ENCODE measurements at regions not wholly inside any gene's neighbourhood (a gene's known extent, or its start where the extent isn't known, plus 50 kb on each side); places are given as distances from the start of the nearest gene placed in this dataset.

DNA sequence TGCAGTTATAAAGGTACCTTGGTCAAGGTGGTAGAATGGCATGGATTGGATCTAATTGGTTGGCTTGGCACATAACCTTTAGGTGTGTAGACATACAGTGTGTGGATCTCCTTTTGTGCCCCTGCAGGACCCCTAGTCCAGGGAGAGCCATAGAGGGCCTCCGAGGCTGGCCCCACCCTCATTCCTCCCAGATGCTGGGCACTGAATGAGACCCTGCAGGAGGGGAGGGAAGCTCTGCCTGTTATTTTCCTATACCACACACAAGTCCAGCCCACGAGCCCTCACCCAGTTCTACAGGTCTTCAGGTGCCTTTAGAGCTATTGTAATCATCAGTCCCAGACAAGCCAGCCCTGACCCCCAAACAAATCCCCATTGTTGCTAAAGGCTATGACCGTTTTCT, 58.9 kb downstream of the KCNF1 start:
- Histone ChIP-seq H3K4me1 (ENCODE audit: insufficient read depth, poor library complexity, severe bottlenecking) (no peaks in the 10 kb centered on the region), H3K27ac (ENCODE audit: poor library complexity, severe bottlenecking) (no peak overlapping the region), H3K36me3 (ENCODE audit: low read depth) (no peaks in the 10 kb centered on the region), H3K9me3 (ENCODE audit: severe bottlenecking) (no peaks in the 10 kb centered on the region), H3K4me3 (ENCODE audit: severe bottlenecking) (no peak overlapping the region), H3K27me3 (ENCODE audit: insufficient read depth, poor library complexity, severe bottlenecking) (peaks cover 4% of the 10 kb centered on the region)
- ATAC-seq (ENCODE audit: low read depth) = no peak
- no peak for DNase-seq (ENCODE audit: low spot score)
- TF ChIP-seq, protein P1, sequence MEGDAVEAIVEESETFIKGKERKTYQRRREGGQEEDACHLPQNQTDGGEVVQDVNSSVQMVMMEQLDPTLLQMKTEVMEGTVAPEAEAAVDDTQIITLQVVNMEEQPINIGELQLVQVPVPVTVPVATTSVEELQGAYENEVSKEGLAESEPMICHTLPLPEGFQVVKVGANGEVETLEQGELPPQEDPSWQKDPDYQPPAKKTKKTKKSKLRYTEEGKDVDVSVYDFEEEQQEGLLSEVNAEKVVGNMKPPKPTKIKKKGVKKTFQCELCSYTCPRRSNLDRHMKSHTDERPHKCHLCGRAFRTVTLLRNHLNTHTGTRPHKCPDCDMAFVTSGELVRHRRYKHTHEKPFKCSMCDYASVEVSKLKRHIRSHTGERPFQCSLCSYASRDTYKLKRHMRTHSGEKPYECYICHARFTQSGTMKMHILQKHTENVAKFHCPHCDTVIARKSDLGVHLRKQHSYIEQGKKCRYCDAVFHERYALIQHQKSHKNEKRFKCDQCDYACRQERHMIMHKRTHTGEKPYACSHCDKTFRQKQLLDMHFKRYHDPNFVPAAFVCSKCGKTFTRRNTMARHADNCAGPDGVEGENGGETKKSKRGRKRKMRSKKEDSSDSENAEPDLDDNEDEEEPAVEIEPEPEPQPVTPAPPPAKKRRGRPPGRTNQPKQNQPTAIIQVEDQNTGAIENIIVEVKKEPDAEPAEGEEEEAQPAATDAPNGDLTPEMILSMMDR (IDR thresholded peaks at IDR 0.05; ENCODE audit: poor library complexity, severe bottlenecking) = no peak

DNA sequence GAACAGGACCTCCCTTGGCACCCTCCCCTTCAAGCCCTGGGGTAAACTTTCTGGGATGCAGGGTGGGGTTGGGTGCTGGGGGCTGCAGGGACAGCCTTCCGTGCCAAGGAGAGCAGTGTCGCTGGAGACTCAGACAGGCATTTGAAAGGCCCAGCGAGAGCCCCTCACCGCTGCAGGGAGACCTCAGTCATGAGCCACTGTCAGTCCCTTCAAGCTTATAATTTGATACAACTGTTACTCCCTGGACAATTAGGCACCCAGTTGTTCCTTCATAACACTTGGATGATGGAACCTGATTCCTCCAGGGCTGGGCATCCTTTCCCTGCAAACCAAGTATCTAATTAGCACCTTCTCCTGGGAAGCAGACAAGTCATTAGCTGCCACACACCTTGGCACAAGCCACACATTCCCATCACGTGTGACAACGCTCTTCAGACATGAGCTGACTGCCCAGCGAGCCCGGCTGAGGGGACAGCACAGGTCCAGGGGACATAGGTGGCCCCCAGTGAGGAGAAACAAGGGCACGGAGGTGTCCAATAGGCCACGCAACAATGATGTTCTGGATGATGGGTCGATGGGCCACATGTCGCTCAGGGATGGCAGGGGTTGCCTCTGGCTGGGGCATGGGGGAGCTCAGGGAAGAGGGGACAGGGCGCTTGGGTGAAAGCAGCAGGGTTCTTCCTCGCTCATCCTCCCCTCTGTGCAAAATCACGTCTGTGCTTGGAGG, 59.6 kb downstream of the KCNF1 start:
- H3K9me3 ChIP-seq (ENCODE audit: severe bottlenecking) = no peaks in the 10 kb centered on the region
- no peak for DNase-seq (ENCODE audit: low spot score)
- TF ChIP-seq, protein P1 (IDR thresholded peaks at IDR 0.05; ENCODE audit: poor library complexity, severe bottlenecking) = no peak
- H3K36me3 ChIP-seq (ENCODE audit: low read depth) = no peaks in the 10 kb centered on the region
- ATAC-seq (ENCODE audit: low read depth) = no peak
- H3K27ac ChIP-seq (ENCODE audit: poor library complexity, severe bottlenecking) = no peak overlapping the region
- H3K4me1 ChIP-seq (ENCODE audit: insufficient read depth, poor library complexity, severe bottlenecking) = no peaks in the 10 kb centered on the region
- H3K27me3 ChIP-seq (ENCODE audit: insufficient read depth, poor library complexity, severe bottlenecking) = peaks cover 4% of the 10 kb centered on the region
- no peak overlapping the region for H3K4me3 ChIP-seq (ENCODE audit: severe bottlenecking)

DNA sequence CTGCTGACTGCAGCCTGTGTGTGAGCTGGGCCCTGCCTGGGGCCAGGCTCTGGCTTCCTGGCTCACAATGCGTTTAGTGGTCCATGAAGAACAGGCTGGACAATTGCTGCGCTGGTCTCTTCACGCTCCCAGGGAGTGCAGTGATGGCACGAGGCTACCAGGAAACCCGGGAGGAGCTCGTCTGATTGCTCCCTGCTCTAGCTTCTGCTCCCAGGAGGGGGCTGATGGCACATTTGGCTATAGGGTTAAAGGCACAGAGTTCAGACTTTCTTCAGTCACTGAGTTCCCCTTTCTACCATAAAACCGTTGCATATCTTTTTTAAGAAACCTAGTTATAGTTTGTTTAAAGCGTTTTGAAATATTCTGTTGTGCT, 60.1 kb downstream of the KCNF1 start:
- TF ChIP-seq, protein P1 (IDR thresholded peaks at IDR 0.05; ENCODE audit: poor library complexity, severe bottlenecking) = no peak
- H3K27me3 ChIP-seq (ENCODE audit: insufficient read depth, poor library complexity, severe bottlenecking) = peaks cover 4% of the 10 kb centered on the region
- no peak overlapping the region for H3K4me3 ChIP-seq (ENCODE audit: severe bottlenecking)
- H3K36me3 ChIP-seq (ENCODE audit: low read depth) = no peaks in the 10 kb centered on the region
- no peak overlapping the region for H3K27ac ChIP-seq (ENCODE audit: poor library complexity, severe bottlenecking)
- H3K9me3 ChIP-seq (ENCODE audit: severe bottlenecking) = no peaks in the 10 kb centered on the region
- ATAC-seq (ENCODE audit: low read depth) = no peak
- no peak for DNase-seq (ENCODE audit: low spot score)
- H3K4me1 ChIP-seq (ENCODE audit: insufficient read depth, poor library complexity, severe bottlenecking) = no peaks in the 10 kb centered on the region

DNA sequence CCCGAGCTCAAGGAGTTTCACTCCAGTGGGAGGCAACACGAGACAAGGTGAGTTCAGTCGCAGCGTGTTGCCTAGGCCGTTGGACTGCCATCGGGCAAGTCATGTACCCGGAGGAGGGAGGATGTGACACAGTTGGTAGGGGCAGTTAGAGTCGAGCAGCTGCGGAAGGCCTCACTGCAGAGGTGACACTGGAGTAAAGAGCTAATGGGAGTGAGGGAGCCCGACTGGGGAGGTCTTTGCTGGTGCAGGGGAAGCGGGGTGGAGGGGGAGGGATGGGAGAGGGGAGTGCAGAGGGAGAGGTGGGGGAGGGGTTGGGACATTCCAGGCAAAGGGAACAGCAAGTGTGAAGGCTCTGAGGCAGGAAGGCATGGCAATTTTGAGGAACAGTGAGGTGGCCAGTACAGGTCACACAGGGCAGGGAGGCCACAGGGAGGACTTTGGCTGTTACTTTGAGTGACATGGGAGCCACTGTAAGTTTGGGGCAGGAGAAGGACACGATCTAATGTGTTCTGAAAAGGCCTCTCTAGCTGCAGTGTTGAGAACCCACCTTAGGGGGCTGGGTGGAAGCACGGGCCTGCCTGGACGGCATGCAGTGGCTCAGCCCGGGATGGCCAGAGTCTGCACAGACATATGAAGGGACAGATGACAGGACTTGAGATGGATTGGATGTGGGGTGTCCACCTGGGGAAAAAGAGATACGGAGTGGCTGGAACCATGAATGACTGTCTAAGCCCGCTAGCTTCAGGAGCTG, 61.1 kb downstream of the KCNF1 start:
- no peak for ATAC-seq (ENCODE audit: low read depth)
- TF ChIP-seq, protein P1 (IDR thresholded peaks at IDR 0.05; ENCODE audit: poor library complexity, severe bottlenecking) = no peak
- H3K9me3 ChIP-seq (ENCODE audit: severe bottlenecking) = no peaks in the 10 kb centered on the region

DNA sequence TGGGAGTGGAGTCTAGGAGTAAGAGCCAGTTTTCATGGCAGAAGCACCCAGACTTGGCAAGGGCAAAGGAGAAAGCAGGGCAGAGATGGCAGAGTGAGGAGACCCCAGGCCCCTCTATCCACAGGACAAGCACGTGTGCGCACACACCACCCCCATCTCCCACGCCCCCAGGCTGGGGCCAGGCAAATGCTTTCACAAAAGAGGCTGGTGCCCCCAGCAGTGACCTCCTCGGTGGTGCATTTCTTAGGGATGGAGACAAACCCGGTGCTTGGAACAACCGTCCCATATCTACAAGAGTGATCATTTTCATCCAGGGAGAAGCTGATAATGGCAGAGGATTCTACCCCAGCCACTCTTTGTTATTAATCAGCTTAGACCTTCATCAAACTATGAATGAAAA, 62.0 kb downstream of the KCNF1 start:
- Histone ChIP-seq H3K27ac (ENCODE audit: poor library complexity, severe bottlenecking) (no peak overlapping the region), H3K4me3 (ENCODE audit: severe bottlenecking) (no peak overlapping the region), H3K27me3 (ENCODE audit: insufficient read depth, poor library complexity, severe bottlenecking) (peaks cover 4% of the 10 kb centered on the region), H3K36me3 (ENCODE audit: low read depth) (no peaks in the 10 kb centered on the region), H3K4me1 (ENCODE audit: insufficient read depth, poor library complexity, severe bottlenecking) (no peaks in the 10 kb centered on the region), H3K9me3 (ENCODE audit: severe bottlenecking) (no peaks in the 10 kb centered on the region)
- TF ChIP-seq, protein P1 (IDR thresholded peaks at IDR 0.05; ENCODE audit: poor library complexity, severe bottlenecking) = no peak
- DNase-seq (ENCODE audit: low spot score) (no peak), ATAC-seq (ENCODE audit: low read depth) (no peak)

More for the DNA sequence above, 61.1 kb downstream of the KCNF1 start:
- Histone ChIP-seq H3K36me3 (ENCODE audit: low read depth) (no peaks in the 10 kb centered on the region), H3K27me3 (ENCODE audit: insufficient read depth, poor library complexity, severe bottlenecking) (peaks cover 4% of the 10 kb centered on the region), H3K4me1 (ENCODE audit: insufficient read depth, poor library complexity, severe bottlenecking) (no peaks in the 10 kb centered on the region), H3K27ac (ENCODE audit: poor library complexity, severe bottlenecking) (no peak overlapping the region), H3K4me3 (ENCODE audit: severe bottlenecking) (no peak overlapping the region)
- DNase-seq (ENCODE audit: low spot score) = no peak

All from RWPE2 (cell line).